GM12878 (cell line): ENCODE measurements at regions not wholly inside any gene's neighbourhood (a gene's known extent, or its start where the extent isn't known, plus 50 kb on each side); places are given as distances from the start of the nearest gene placed in this dataset.

ENCODE experiments used
- ATF3 ChIP-seq: IDR thresholded peaks from 2 replicates; pipeline ENCODE4 v1.6.1; 2011; ENCODE audit warnings: low read depth, mild to moderate bottlenecking, low read length, moderate library complexity, borderline replicate concordance; ENCODE audit errors: extremely low read depth
- FOXK2 ChIP-seq: fragments of 450-650 bp; IDR thresholded peaks from 2 replicates; pipeline ENCODE4 v1.6.1; 2017; ENCODE audit warnings: mild to moderate bottlenecking, moderate library complexity
- PRDM15 ChIP-seq: fragments of 450-650 bp; formaldehyde crosslinking; IDR thresholded peaks from 2 replicates; pipeline ENCODE4 v1.4.0; 2020; ENCODE audit warnings: mild to moderate bottlenecking, moderate library complexity
- RAD21 ChIP-seq: IDR thresholded peaks from 2 replicates; pipeline ENCODE4 v1.6.1; 2011; ENCODE audit warnings: mild to moderate bottlenecking, low read depth, low read length, moderate library complexity; ENCODE audit not compliant: insufficient read depth
- SMAD1 ChIP-seq: fragments of 450-650 bp; IDR thresholded peaks from 2 replicates; pipeline ENCODE4 v1.6.1; 2018; ENCODE audit warnings: mild to moderate bottlenecking, low read depth; ENCODE audit not compliant: partially characterized antibody

DNA sequence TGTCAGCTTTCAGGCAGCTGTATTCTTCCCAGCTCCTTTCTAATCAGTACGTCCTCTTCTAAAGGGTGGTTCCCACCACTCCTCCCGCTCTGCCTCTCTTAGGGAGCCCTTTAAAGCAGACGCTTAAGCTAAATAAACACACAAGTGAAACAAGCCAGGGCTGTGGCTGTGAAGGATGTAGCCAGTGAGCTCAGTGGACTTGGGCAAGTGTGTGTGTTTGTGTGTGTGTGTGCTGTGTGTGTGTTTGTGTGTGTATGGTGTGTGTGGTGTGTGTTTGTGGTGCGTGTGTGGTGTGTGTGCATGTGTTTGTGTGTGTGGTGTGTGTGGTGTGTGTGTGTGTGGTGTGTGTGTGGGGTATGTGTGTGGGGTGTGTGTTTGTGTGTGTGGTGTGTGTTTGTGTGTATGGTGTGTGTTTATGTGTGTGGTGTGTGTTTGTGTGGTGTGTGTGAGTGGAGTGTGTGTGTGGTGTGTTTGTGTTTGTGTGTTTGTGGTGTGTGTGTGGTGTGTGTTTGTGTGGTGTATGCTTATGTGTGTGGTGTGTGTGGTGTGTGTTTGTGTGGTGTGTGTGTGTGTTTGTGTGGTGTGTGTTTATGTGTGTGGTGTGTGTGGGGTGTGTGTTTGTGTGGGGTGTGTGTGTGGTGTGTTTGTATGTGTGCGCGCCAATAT is 283.3 kb downstream of the PTTG2 start:
- no peak for TF ChIP-seq ATF3
- TF ChIP-seq FOXK2, result no peak
- no peak for TF ChIP-seq SMAD1
- TF ChIP-seq PRDM15 (CRISPR knock-in tag), result no peak
- no peak for TF ChIP-seq RAD21
